Mammary epithelial cell (primary cell): ENCODE measurements at regions not wholly inside any gene's neighbourhood (a gene's known extent, or its start where the extent isn't known, plus 50 kb on each side); places are given as distances from the start of the nearest gene placed in this dataset.
"Not testable (repeated sequence)": the region's sequence is repeated elsewhere in the genome, so short reads cannot be mapped to it uniquely, and the experiment has no call there.

Experiments
- CTCF ChIP-seq, 2 donors: IDR thresholded peaks in 1 of 2; conservative IDR thresholded peaks in 1 of 2; 2 replicates each; pipeline ENCODE4 v1.5.1; 2011 to 2012; ENCODE audit warnings: inconsistent platforms in 2 of 2, low read length in 2 of 2, mild to moderate bottlenecking in 2 of 2, control low read depth in 1 of 2, low read depth in 1 of 2; ENCODE audit not compliant: insufficient read depth in 1 of 2; ENCODE audit errors: extremely low read depth in 1 of 2
- EZH2 ChIP-seq: IDR thresholded peaks from 2 replicates; pipeline ENCODE4 v1.6.1; 2012; ENCODE audit warnings: low read length, inconsistent platforms, borderline replicate concordance

DNA sequence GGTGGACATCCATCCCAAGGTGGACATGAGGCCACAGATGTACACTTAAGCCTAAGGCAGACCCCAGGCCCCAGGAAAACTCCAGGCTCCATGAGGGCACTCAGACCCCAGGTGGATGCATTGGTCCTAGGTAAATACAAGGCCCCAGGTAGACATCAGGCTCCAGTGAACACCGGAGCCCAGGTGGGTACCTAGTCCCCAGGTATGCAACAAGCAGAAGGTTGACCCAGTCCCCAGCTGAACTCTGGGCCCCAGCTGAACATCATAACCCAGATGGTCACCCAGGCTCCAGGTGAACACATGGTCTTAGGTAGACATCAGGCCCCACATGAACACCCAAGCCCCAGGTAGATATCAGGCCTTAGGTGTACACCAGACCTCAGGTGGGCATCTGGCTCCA is 1271.9 kb downstream of the FOXD4L5 start:
- TF ChIP-seq CTCF (conservative IDR thresholded peaks at IDR 0.05 in 1 of 2, IDR thresholded peaks at IDR 0.05 in 1 of 2; ENCODE audit: extremely low read depth in 1 of 2, insufficient read depth in 1 of 2, low read depth in 1 of 2, low read length in 2 of 2); EZH2: not testable (repeated sequence)
